SK-N-SH (cell line): ENCODE measurements at regions not wholly inside any gene's neighbourhood (a gene's known extent, or its start where the extent isn't known, plus 50 kb on each side); places are given as distances from the start of the nearest gene placed in this dataset.

Experiments used
- NRF1 ChIP-seq: IDR thresholded peaks from 2 replicates; pipeline ENCODE4 v1.6.1; 2012; ENCODE audit warnings: low read depth, mild to moderate bottlenecking, low read length
- POLR2AphosphoS5 ChIP-seq: IDR thresholded peaks from 2 replicates; pipeline ENCODE4 v1.6.1; 2012; ENCODE audit warnings: low read depth, low read length
- TF ChIP-seq, protein P1 (sequence below): fragments of 200-600 bp; sonication (generic); IDR thresholded peaks from 2 replicates; pipeline ENCODE4 v1.6.1; 2017; ENCODE audit warnings: antibody characterized with exemption, mild to moderate bottlenecking, moderate library complexity
- TF ChIP-seq, protein P2 (sequence below): IDR thresholded peaks from 2 replicates; pipeline ENCODE4; 2012

DNA sequence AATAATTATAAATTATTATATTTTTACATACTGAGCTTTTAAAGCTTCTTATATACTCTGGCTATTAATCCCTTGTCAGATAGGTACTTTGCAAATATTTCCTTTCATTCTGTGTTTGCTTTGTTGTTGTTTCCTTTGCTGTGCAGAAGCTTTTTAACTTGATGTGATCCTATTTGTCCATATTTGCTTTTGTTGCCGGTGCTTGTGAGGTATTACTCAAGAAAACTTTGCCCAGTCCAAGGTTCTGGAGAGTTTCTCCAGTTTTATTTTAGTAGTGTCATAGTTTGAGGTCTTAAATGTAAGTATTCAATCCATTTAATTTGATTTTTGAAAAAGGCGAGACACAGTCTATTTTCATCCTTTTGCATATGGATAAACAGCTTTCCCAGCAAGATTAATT lies 1319.9 kb upstream of the PRR20A start:
- TF ChIP-seq POLR2AphosphoS5, result no peak
- TF ChIP-seq, protein P1, sequence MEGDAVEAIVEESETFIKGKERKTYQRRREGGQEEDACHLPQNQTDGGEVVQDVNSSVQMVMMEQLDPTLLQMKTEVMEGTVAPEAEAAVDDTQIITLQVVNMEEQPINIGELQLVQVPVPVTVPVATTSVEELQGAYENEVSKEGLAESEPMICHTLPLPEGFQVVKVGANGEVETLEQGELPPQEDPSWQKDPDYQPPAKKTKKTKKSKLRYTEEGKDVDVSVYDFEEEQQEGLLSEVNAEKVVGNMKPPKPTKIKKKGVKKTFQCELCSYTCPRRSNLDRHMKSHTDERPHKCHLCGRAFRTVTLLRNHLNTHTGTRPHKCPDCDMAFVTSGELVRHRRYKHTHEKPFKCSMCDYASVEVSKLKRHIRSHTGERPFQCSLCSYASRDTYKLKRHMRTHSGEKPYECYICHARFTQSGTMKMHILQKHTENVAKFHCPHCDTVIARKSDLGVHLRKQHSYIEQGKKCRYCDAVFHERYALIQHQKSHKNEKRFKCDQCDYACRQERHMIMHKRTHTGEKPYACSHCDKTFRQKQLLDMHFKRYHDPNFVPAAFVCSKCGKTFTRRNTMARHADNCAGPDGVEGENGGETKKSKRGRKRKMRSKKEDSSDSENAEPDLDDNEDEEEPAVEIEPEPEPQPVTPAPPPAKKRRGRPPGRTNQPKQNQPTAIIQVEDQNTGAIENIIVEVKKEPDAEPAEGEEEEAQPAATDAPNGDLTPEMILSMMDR, result no peak
- TF ChIP-seq, protein P2, sequence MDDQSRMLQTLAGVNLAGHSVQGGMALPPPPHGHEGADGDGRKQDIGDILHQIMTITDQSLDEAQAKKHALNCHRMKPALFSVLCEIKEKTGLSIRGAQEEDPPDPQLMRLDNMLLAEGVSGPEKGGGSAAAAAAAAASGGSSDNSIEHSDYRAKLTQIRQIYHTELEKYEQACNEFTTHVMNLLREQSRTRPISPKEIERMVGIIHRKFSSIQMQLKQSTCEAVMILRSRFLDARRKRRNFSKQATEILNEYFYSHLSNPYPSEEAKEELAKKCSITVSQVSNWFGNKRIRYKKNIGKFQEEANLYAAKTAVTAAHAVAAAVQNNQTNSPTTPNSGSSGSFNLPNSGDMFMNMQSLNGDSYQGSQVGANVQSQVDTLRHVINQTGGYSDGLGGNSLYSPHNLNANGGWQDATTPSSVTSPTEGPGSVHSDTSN, result no peak
- TF ChIP-seq NRF1, result no peak
